Fibroblast of villous mesenchyme (primary cell): ENCODE measurements at regions not wholly inside any gene's neighbourhood (a gene's known extent, or its start where the extent isn't known, plus 50 kb on each side); places are given as distances from the start of the nearest gene placed in this dataset.

ENCODE experiments used
- DNase-seq: peaks from one replicate; pipeline ENCODE4 v3.0.0-alpha.2; 2010; ENCODE audit warnings: low read depth
- H3K4me3 ChIP-seq: 2 replicates; pipeline ENCODE4 v1.5.1; 2011; ENCODE audit warnings: low read depth, mild to moderate bottlenecking, low read length
- TF ChIP-seq, protein P1 (sequence below): IDR thresholded peaks from 2 replicates; pipeline ENCODE4 v1.5.1; 2012; ENCODE audit warnings: low read depth, mild to moderate bottlenecking, low read length; ENCODE audit not compliant: insufficient read depth

DNA sequence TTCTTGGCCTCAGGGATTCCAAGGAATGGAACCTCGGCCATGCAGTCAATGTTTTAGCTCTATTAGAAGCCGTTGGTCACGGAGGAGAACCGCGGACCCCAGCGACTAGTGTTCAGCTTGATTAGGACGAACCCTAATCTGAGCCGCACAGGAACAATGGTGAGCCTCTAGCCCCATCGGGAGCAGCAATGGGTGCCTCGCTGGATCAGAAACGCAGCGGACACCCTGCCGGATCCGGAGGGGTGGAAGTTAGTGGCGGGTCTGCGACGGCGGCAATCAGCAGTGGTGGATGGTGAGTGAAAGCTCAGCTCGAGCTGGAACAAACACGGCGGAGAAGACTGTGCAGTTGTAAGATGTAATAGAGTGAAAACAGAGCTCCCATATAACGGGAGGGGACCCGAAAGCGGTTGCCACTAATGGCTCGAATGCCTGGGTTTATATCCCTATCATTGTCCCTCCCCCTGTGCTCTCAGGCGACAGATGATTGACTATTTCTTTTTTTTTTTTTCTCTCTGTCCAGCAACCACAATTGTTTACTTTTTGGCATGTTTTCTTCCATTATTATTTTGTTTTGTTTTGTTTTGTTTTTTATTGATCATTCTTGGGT lies 127.7 kb downstream of the ZNF664 start:
- DNase-seq: no peak
- H3K4me3 ChIP-seq: no peak overlapping the region
- TF ChIP-seq, protein P1, sequence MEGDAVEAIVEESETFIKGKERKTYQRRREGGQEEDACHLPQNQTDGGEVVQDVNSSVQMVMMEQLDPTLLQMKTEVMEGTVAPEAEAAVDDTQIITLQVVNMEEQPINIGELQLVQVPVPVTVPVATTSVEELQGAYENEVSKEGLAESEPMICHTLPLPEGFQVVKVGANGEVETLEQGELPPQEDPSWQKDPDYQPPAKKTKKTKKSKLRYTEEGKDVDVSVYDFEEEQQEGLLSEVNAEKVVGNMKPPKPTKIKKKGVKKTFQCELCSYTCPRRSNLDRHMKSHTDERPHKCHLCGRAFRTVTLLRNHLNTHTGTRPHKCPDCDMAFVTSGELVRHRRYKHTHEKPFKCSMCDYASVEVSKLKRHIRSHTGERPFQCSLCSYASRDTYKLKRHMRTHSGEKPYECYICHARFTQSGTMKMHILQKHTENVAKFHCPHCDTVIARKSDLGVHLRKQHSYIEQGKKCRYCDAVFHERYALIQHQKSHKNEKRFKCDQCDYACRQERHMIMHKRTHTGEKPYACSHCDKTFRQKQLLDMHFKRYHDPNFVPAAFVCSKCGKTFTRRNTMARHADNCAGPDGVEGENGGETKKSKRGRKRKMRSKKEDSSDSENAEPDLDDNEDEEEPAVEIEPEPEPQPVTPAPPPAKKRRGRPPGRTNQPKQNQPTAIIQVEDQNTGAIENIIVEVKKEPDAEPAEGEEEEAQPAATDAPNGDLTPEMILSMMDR: no peak

DNA sequence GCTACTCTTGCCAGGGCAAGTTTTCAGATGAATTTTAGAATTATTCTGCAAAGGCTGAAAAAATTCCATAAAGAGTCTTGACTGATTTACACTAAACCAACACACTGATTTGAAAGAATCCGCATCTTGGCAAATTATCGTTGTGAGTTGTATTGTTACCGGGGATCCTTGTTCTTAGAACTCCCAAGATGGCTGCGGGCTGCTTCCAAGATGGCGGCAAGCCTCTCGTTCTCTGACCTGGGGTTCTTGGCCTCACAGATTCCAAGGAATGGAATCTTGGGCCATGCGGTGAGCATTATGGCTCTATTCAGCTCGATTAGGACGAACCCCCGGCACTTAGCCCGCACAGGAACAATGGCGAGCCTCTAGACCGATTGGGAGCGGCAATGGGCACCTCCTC lies 132.5 kb downstream of the ZNF664 start:
- DNase-seq: no peak
- H3K4me3 ChIP-seq: no peak overlapping the region
- TF ChIP-seq, protein P1: no peak

DNA sequence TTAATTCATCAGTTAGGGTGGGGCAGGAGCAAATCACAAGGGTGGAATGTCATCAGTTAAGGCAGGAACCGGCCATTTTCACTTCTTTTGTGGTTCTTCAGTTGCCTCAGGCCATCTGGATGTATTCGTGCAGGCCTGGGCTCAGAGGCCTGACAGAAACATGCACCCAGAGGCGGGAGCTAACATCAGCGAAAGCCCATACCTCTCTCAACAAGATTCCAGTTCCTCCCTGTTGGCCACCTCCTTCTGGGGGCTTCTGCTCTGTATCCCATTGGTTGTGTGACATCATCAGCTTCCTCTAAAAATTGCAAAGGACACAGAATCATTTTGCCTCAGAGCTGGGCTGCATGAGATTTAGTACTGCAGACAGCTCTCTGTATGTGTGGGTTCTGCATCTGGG lies 134.3 kb downstream of the ZNF664 start:
- TF ChIP-seq, protein P1: no peak
- H3K4me3 ChIP-seq: no peak overlapping the region
- DNase-seq: no peak

DNA sequence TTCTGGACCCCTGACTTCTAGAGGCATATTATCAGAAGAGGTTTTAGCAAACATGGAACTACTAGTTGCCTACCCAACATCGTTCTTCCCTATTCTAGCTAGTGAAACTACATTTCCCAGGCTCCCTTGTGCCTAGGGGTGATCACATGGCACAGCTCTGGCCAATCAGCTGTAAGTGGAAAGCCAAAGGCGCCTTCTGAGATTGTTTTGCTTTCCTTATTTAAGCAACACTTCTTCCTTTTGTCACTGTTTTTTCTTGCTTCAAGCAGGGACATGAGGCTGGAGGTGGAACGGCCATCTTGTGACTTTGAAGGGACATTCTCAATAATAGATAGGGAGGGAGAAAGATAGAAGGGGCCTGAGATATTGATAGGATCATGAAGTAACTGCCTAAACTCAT lies 136.7 kb downstream of the ZNF664 start:
- DNase-seq: peak; percentile 56
- no peak overlapping the region for H3K4me3 ChIP-seq
- TF ChIP-seq, protein P1: no peak

DNA sequence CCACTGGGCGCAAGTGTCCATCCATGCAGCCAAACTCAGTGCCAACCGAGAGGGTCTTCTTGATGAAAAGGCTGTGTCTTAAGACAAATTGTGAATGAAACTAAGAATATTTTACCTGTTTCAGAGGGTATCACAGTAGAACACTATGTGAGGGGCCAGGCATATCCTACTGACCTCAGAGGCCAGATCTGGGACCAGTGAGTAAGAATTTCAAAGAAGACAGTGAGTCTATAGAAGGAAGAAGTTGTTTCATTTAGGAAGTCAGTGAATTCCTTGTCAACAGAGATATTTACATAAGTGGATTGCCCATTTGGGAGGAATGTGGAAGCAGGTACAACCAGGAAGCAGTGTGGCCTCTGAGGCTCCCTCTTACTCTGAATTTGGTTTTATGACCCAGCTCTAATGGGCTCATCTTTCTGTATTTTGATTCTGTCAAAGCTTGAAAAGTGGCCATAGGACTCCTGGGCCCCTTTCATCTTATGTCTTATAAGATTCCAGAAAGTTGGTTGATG lies 137.4 kb downstream of the ZNF664 start:
- no peak for DNase-seq
- H3K4me3 ChIP-seq: no peak overlapping the region
- TF ChIP-seq, protein P1: no peak

DNA sequence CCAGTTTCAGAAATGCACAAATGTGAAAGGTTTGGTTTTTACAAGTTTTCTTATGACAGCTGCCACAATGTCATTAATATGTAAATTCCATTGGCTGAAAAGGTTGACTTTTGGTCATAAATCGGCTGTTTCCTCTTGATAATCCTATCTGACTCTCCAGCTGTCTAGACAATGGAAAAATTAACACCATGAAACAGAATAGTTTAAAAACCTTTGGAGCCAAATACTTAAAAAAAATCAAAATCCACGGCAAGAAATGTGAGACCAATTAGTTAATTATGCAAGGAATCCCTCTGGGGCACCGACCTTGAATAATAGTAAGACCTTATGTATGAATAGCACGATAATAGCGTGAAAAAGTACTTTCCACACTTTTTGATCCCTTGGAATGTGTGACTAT lies 138.0 kb downstream of the ZNF664 start:
- DNase-seq: no peak
- TF ChIP-seq, protein P1: no peak
- H3K4me3 ChIP-seq: no peak overlapping the region

DNA sequence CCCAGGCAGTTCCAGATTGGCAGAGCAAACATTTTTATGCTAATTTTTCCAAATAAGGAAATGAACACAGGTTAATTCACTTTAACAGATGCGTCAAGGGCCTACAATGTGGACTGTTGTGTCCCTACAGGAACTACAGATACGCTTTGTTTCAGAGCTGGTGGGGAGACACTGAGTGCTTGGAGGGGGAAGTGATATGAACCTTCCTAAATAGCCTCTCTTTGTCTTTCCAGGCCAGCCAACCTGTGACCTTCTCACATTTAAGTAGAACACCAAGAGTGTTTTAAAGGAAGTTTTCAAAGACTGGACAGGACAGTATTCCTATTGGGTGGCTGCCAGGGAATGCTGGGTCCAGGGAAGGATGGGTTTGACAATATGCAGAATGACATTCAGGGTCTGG lies 141.3 kb downstream of the ZNF664 start:
- TF ChIP-seq, protein P1: no peak
- no peak for DNase-seq
- H3K4me3 ChIP-seq: no peak overlapping the region
